PFSK-1 (cell line): ENCODE measurements at regions not wholly inside any gene's neighbourhood (a gene's known extent, or its start where the extent isn't known, plus 50 kb on each side); places are given as distances from the start of the nearest gene placed in this dataset.

Experiments
- POLR2AphosphoS5 ChIP-seq: IDR thresholded peaks from 2 replicates; pipeline ENCODE4 v1.6.1; 2012; ENCODE audit warnings: low read depth, mild to moderate bottlenecking, control low read depth, low read length, moderate library complexity
- REST ChIP-seq, 2 experiments: IDR thresholded peaks; 2 replicates each; pipeline versions ENCODE4 v1.6.1 to v1.8.0; 2011 to 2012; ENCODE audit warnings: low read depth in 2 of 2, low read length in 2 of 2, control low read depth in 1 of 2, inconsistent platforms in 1 of 2, mild to moderate bottlenecking in 1 of 2, moderate library complexity in 1 of 2; ENCODE audit not compliant: insufficient read depth in 1 of 2

- TF ChIP-seq REST (IDR thresholded peaks at IDR 0.05; ENCODE audit: insufficient read depth in 1 of 2, low read depth in 2 of 2, low read length in 2 of 2) (no peak), POLR2AphosphoS5 (no peak)
Observed at GRCh38 chr2:223210489-223210888, 158.5 kb downstream of the KCNE4 start.
